ENCODE measurements at regions not wholly inside any gene's neighbourhood (a gene's known extent, or its start where the extent isn't known, plus 50 kb on each side); places are given as distances from the start of the nearest gene placed in this dataset.
"Not testable (repeated sequence)": the region's sequence is repeated elsewhere in the genome, so short reads cannot be mapped to it uniquely, and the experiment has no call there.

DNA sequence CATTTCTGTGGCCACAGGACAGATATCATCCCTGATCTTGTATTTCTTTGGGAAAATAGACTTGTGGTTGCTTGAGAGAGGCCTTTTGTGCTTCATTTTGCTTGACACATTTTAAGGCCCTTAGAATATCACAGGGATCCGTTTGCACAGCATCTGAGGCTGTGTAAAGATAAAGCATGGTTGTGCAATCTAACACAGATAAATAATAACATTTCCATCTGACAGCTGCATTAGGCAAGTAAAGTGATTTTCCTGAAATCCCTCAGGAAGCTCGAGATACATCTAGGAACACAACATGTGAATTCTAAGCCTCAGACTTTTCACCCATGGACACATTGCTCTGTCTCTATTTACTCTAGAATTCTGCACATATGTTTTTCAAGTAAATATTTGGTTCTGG lies 212.8 kb upstream of the ADAMTSL1 start:
- Mint-ChIP-seq H3K36me3 (ENCODE audit: low read depth) (no peaks in the 10 kb centered on the region), H3K9me3 (no peaks in the 10 kb centered on the region), H3K27me3 (peaks cover 6% of the 10 kb centered on the region), H3K4me3 (no peak overlapping the region), H3K4me1 (ENCODE audit: low read depth) (no peaks in the 10 kb centered on the region), H3K27ac (no peak overlapping the region)
- DNase-seq, result no peak

DNA sequence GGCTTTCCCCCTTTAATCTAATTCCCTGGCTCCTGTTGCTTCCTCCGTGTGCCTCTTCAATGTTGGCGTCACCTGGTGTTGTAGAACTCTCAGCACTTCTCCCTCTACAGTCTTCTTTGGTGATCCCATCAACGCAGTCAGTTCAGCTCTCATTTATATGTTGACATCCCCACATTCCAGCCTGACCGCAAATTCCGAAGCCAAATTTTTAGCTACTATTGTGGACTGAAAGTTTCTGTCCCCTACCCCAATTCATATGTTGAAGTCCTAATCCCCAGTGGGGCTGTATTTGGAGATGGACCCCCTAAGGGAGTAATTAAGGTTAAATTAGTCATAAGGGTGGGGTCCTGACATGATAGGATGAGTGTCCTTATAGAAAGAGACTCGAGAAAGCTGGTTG lies 210.6 kb upstream of the ADAMTSL1 start:
- no peaks in the 10 kb centered on the region for H3K9me3 Mint-ChIP-seq
- no peaks in the 10 kb centered on the region for H3K4me1 Mint-ChIP-seq (ENCODE audit: low read depth)
- H3K27me3 Mint-ChIP-seq, result peaks cover 5% of the 10 kb centered on the region
- no peak overlapping the region for H3K27ac Mint-ChIP-seq
- no peak overlapping the region for H3K4me3 Mint-ChIP-seq
- DNase-seq, result no peak
- H3K36me3 Mint-ChIP-seq (ENCODE audit: low read depth), result no peaks in the 10 kb centered on the region

DNA sequence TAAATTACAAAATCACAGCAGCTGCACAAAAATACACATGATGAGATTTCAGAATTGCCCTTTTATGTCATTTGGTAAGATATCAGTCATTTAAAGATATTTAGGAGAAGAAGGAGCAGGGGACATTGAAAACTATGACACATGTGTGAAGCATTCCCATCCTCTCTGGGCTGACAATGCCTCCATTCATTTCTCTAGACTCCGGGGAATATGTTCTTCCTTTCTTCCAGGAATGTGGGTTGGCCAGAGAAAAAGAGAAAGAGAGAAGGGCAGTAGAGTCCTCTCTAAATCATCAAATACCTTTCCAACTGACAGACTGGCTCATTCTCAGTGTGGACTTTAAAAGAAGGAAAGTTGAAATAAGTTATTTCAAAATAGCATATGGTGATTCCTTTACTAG lies 205.6 kb upstream of the ADAMTSL1 start:
- Mint-ChIP-seq H3K4me3 (no peak overlapping the region), H3K36me3 (ENCODE audit: low read depth) (no peaks in the 10 kb centered on the region), H3K27ac (no peak overlapping the region), H3K9me3 (peaks cover 12% of the 10 kb centered on the region), H3K27me3 (peaks cover 3% of the 10 kb centered on the region), H3K4me1 (ENCODE audit: low read depth) (no peaks in the 10 kb centered on the region)
- no peak for DNase-seq

DNA sequence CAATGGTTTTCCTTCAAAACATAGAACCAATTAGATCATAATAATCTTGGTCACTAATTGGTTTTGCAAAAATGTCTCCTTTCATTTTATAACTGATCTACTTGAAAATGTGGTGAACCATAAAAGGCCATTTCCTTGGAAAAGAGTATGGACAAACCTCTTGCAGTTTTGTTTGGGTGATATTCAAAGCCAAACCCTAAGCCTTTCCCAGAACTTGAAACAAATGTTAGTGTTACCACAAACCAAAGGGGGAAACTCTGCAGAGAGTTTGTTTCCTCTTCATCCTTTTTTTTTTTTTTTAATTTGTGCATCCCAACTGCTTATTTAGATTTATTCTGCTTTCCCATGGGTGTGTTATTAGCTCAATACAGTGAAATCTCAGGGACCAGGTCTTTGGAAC lies 204.4 kb upstream of the ADAMTSL1 start:
- no peak for DNase-seq
- peaks cover 18% of the 10 kb centered on the region for H3K9me3 Mint-ChIP-seq
- no peaks in the 10 kb centered on the region for H3K36me3 Mint-ChIP-seq (ENCODE audit: low read depth)
- H3K27ac Mint-ChIP-seq, result no peak overlapping the region
- no peak overlapping the region for H3K4me3 Mint-ChIP-seq
- H3K27me3 Mint-ChIP-seq, result no peaks in the 10 kb centered on the region
- H3K4me1 Mint-ChIP-seq (ENCODE audit: low read depth), result no peaks in the 10 kb centered on the region

DNA sequence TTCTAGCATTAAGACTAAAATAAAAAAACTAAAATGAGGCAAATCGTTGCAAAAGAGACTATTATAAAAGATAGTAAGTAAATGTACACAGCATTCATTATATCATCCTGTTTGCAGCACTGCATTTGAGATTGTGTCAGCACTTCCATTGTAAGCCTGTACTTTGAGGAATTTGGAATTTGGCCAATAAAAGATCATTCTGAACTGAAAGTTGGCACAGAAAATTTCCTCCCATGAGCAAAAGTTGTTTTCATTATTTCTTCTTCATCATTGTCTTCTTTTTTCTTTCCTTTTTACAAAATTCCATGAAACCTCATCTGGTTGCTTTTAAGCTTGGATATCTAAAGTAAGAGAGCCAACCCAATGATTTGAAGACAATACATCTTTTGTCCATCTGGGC lies 199.3 kb upstream of the ADAMTSL1 start:
- no peak overlapping the region for H3K4me3 Mint-ChIP-seq
- no peaks in the 10 kb centered on the region for H3K27me3 Mint-ChIP-seq
- H3K36me3 Mint-ChIP-seq (ENCODE audit: low read depth), result no peaks in the 10 kb centered on the region
- no peak overlapping the region for H3K27ac Mint-ChIP-seq
- H3K4me1 Mint-ChIP-seq (ENCODE audit: low read depth), result no peaks in the 10 kb centered on the region
- DNase-seq, result no peak
- H3K9me3 Mint-ChIP-seq, result peaks cover 30% of the 10 kb centered on the region

DNA sequence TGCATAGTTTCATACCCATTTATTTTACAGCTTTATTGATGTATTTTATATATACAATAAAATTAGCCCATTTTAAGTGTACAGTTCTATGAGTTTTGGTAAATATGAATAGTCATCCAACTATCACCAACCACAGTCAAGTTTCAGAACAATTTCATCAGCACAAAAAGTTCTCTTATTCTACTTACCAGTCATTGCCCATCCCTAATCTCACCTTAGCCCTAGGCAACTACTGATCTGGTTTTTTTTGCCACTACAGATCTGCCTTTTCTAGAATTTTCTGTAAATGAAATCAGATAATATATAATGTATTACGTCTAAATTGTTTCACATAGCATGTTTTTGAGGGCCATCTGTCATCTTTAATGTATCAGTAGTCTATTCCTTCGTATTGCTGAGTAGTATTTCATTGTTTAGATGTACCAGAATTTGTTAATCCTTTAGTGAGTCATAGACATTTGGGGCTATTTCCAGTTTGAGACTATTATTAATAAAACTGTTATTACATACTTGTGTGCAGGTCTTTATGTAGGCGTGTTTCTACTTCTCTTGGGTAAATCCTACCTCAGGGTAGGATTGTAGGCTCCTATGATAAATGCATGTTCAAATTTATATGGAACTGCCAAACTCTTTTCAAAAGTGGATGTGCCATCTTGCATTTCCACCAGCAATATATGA lies 198.5 kb upstream of the ADAMTSL1 start:
- no peaks in the 10 kb centered on the region for H3K36me3 Mint-ChIP-seq (ENCODE audit: low read depth)
- no peak for DNase-seq
- no peaks in the 10 kb centered on the region for H3K27me3 Mint-ChIP-seq
- H3K9me3 Mint-ChIP-seq, result peaks cover 30% of the 10 kb centered on the region
- H3K27ac Mint-ChIP-seq, result no peak overlapping the region
- no peak overlapping the region for H3K4me3 Mint-ChIP-seq
- no peaks in the 10 kb centered on the region for H3K4me1 Mint-ChIP-seq (ENCODE audit: low read depth)

DNA sequence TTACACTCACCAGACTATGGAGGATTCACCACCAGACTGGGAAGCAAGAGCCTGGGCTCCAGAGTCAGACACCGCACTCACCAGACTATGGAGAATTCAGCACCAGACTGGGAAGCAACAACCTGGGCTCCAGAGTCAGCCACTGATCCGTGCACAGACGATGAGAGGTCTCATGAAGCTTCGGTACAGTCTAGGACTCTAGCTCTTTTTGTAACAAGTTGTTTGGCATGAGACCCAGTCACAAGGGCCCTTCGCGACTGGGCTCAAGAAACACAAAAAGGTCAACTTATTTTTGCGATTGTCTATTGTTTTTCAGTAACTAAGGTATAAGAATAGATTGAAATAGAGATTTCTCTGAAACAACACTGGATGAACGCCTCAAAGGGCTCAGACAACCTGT lies 192.7 kb upstream of the ADAMTSL1 start:
- Mint-ChIP-seq H3K27ac (no peak overlapping the region), H3K4me3 (no peak overlapping the region), H3K4me1 (ENCODE audit: low read depth) (no peaks in the 10 kb centered on the region)

DNA sequence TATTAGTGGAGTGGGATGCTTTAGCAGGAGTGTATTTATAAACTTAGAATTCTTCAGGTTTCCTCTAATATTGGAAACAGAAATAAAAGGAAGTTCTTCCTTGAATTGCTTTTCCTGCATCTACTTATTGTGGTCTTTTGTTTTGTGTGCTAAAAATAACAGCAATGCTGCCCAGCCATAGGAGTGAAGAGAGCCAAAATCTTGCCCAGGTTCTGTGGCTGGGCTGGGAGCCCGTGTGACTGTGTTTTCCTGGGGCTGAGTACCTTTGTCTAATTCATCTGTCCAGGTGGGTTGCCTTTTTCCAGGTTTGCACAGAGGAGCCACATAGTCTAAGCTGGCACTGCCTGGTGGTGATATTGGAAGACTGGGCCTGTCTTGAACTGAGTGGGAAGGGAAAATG lies 179.7 kb upstream of the ADAMTSL1 start:
- Mint-ChIP-seq H3K36me3 (ENCODE audit: low read depth) (no peaks in the 10 kb centered on the region), H3K4me3 (no peak overlapping the region), H3K27ac (no peak overlapping the region), H3K4me1 (ENCODE audit: low read depth) (no peaks in the 10 kb centered on the region), H3K9me3 (no peaks in the 10 kb centered on the region), H3K27me3 (peaks cover 3% of the 10 kb centered on the region)
- DNase-seq, result no peak

More for the DNA sequence above, 192.7 kb upstream of the ADAMTSL1 start:
- Mint-ChIP-seq H3K9me3 (peaks cover 9% of the 10 kb centered on the region), H3K36me3 (ENCODE audit: low read depth) (no peaks in the 10 kb centered on the region), H3K27me3 (peaks cover 3% of the 10 kb centered on the region)
- no peak for DNase-seq

DNA sequence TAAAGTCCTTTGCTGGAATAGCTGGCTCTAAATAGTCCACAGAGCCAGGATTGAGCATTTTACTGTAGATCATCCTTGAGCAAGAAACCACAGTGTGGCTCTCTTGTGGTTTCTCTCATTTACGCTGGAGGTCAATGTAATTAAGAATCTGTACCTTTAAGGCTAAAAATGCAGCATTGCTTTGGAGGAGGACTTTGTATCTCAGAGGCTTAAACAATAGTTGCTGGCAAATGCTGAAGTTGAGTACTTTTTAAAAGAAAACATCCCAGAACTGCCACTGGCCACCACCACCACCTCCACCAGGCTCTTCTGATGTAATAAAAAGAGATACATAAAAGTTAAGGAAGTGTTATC lies 177.3 kb upstream of the ADAMTSL1 start:
- no peak overlapping the region for H3K27ac Mint-ChIP-seq
- H3K9me3 Mint-ChIP-seq, result no peaks in the 10 kb centered on the region
- no peak overlapping the region for H3K4me3 Mint-ChIP-seq
- no peaks in the 10 kb centered on the region for H3K4me1 Mint-ChIP-seq (ENCODE audit: low read depth)
- H3K36me3 Mint-ChIP-seq (ENCODE audit: low read depth), result no peaks in the 10 kb centered on the region
- DNase-seq, result no peak
- peaks cover 3% of the 10 kb centered on the region for H3K27me3 Mint-ChIP-seq

DNA sequence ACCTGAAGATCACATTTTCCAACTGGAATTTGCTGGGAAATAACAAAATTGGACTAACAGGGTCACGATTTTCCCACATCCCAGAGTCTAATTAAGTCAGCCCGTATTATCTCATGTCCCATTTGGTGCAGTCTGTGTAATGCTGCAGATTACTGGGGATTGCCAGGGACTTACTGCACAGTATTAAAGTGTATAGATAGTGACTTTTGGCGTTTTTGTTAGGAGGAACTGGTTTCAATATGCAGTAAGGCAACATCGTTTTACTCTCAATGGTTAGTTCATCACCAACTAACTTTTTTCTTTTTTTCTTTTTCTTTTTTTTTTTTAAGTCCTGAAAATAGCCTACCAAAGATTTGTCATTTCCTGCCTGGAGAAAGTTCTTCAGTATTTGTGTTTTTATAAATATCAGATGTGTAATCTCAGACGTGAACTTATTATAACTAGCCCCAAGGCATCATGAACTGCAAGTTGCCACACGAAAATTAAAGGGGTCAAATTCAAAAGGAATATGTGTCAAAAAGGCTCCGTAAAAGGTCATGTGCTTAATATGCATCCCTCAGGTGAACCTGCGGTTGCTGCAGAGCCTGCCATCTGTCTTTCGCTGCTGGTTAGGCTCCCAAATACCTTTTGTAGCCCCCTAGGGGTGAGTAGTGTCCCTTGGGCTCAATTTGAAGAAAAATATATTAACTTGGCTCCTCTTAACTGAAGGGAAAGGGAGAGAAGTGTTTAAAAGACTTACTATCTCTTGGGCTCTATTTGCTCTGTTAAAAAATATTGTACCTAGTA lies 176.7 kb upstream of the ADAMTSL1 start:
- no peak for DNase-seq
- peaks cover 3% of the 10 kb centered on the region for H3K27me3 Mint-ChIP-seq
- H3K27ac Mint-ChIP-seq, result no peak overlapping the region
- H3K4me1 Mint-ChIP-seq (ENCODE audit: low read depth), result no peaks in the 10 kb centered on the region
- H3K9me3 Mint-ChIP-seq, result no peaks in the 10 kb centered on the region
- H3K36me3 Mint-ChIP-seq (ENCODE audit: low read depth), result no peaks in the 10 kb centered on the region
- no peak overlapping the region for H3K4me3 Mint-ChIP-seq

DNA sequence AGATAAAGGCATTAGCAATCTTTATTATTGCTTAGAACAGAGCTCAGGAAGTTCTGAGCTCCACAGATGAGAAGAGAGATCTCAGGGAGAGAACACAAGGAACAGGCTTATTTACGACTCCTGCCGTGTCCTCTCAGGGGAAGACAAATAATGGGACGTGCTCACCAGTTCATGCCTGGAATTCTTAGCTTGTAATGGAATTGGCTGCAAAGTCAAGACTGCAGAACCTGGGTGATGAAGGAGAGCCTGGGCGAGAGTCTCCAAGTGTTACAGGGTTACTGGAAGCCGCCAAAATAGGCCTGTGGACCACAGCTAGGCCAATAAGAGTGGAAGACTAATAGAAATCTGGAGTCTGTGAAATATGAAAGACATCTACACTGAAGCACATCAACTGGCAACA lies 174.5 kb upstream of the ADAMTSL1 start:
- no peaks in the 10 kb centered on the region for H3K9me3 Mint-ChIP-seq
- H3K36me3 Mint-ChIP-seq (ENCODE audit: low read depth), result no peaks in the 10 kb centered on the region
- no peak for DNase-seq
- H3K4me3 Mint-ChIP-seq, result no peak overlapping the region
- H3K4me1 Mint-ChIP-seq (ENCODE audit: low read depth), result no peaks in the 10 kb centered on the region
- H3K27me3 Mint-ChIP-seq, result peaks cover 3% of the 10 kb centered on the region
- no peak overlapping the region for H3K27ac Mint-ChIP-seq

DNA sequence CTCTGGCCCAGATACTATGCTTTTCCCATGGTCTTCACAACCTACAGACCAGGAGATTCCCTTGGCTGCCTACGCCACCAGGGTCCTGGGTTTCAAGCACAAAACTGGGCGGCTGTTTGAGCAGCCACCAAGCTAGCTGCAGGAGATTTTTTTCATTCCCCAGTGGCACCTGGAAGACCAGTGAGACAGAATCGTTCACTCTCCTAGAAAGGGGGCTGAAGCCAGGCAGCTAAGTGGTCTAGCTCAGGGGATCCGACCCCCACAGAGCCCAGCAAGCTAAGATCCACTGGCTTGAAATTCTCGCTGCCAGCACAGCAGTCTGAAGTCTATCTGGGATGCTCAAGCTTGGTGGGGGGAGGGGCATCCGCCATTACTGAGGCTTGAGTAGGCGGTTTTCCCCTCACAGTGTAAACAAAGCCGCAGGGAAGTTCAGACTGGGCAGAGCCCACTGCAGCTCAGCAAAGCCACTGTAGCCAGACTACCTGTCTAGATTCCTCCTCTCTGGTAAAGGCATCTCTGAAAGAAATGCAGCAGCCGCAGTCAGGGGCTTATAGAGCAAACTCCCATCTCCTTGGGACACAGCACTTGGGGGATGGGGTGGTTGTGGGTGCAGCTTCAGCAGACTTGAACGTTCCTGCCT lies 168.7 kb upstream of the ADAMTSL1 start:
- not testable (repeated sequence) for H3K27me3 Mint-ChIP-seq; H3K4me3 Mint-ChIP-seq; H3K27ac Mint-ChIP-seq; H3K36me3 Mint-ChIP-seq (ENCODE audit: low read depth); DNase-seq; H3K4me1 Mint-ChIP-seq (ENCODE audit: low read depth)
- peaks cover 11% of the 10 kb centered on the region for H3K9me3 Mint-ChIP-seq

DNA sequence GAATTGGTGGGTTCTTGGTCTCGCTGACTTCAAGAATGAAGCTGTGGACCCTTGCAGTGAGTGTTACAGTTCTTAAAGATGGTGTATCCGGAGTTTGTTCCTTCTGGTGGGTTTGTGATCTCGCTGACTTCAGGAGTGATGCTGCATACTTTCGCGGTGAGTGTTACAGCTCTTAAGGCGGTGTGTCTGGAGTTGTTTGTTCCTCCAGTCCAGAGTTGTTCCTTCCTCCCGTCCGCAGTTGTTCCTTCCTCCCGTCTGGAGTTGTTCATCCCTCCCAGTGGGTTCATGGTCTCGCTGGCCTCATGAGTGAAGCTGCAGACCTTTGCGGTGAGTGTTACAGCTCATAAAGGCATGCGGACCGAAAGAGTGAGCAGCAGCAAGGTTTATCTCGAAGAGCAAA lies 159.6 kb upstream of the ADAMTSL1 start:
- Mint-ChIP-seq H3K9me3 (peaks cover 10% of the 10 kb centered on the region), H3K27ac (no peak overlapping the region), H3K4me3 (no peak overlapping the region), H3K27me3 (no peaks in the 10 kb centered on the region), H3K4me1 (ENCODE audit: low read depth) (no peaks in the 10 kb centered on the region), H3K36me3 (ENCODE audit: low read depth) (no peaks in the 10 kb centered on the region)
- no peak for DNase-seq

DNA sequence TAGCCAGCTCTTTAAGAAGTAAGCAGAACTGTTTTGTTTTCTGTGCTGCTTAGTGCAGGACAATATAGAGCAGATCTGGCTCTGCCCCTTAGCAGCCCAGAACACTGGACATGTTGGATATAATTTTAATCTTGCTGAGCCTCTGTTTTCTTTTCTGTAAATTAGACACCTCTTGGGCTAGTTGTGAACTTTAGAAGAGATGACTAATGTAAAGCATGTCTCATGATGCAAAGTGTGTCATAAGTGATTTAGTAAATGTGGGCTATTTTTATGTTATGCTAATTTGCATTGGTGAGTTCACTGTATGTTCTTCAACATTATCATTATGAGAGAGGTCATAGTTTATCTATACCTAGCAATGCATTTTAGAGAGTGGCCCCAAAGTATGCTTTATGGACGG lies 156.1 kb upstream of the ADAMTSL1 start:
- no peak overlapping the region for H3K4me3 Mint-ChIP-seq
- no peak for DNase-seq
- no peak overlapping the region for H3K27ac Mint-ChIP-seq
- H3K9me3 Mint-ChIP-seq, result peaks cover 9% of the 10 kb centered on the region
- H3K27me3 Mint-ChIP-seq, result no peaks in the 10 kb centered on the region
- no peaks in the 10 kb centered on the region for H3K36me3 Mint-ChIP-seq (ENCODE audit: low read depth)
- H3K4me1 Mint-ChIP-seq (ENCODE audit: low read depth), result no peaks in the 10 kb centered on the region

DNA sequence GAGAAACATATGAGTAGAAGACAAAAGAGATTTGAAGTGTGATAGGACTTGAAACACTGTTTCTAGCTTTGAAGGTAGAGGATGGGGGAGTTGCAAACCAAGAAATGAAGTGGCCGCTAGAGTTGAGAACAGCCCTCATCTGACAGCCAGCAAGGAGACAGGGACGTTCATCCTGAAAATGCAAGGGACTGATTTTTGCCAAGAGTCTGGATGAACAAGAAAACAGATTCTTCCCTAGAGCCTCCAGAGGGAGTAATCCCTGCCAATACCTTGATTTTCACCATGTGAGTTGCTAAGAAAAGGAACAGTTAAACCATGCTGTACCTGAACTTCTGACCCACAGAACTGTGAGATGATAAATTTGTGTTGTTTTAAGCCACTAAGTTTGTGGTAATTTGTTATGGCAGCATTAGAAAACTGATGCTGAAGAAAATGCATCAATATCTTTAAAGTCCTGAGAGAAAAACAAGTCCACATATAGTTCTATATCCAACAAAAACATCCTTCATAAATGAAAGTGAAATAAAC lies 154.0 kb upstream of the ADAMTSL1 start:
- H3K4me3 Mint-ChIP-seq, result no peak overlapping the region
- no peaks in the 10 kb centered on the region for H3K36me3 Mint-ChIP-seq (ENCODE audit: low read depth)
- peaks cover 2% of the 10 kb centered on the region for H3K9me3 Mint-ChIP-seq
- no peak for DNase-seq
- no peaks in the 10 kb centered on the region for H3K4me1 Mint-ChIP-seq (ENCODE audit: low read depth)
- H3K27me3 Mint-ChIP-seq, result no peaks in the 10 kb centered on the region
- H3K27ac Mint-ChIP-seq, result no peak overlapping the region

All from activated T-cell treated with anti-CD3 and anti-CD28 coated beads, Interleukin-2, amount 50 U/mL, for 24 hours (primary cell).